HG03280 (cell line): ENCODE measurements at regions not wholly inside any gene's neighbourhood (a gene's known extent, or its start where the extent isn't known, plus 50 kb on each side); places are given as distances from the start of the nearest gene placed in this dataset.

Experiments used
- ATAC-seq: cut with Tn5 transposase; IDR thresholded peaks from one replicate; pipeline ENCODE4 v1.9.1; 2021; ENCODE audit warnings: mild to moderate bottlenecking, moderate library complexity; ENCODE audit not compliant: unreplicated experiment

DNA sequence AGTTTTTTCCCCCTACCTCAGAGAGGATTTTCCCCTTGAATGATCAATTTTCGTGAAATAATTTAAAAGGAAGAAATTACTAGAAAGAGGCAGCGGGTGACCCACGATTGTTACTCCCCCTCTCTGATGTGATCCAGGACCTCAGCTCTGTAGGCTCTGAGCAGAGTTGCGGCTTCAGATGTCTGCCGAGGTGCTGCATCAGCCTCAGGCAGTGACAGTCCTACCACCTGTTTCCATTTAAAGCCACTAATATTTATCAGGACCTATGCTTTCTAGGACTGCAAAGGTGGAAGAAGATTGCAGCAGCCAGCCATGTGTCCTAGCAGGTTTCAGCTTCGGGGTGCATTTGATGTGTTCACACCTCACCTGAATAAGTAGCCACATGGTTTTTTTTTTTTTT lies 294.8 kb upstream of the C2CD4B start:
- ATAC-seq, result no peak

DNA sequence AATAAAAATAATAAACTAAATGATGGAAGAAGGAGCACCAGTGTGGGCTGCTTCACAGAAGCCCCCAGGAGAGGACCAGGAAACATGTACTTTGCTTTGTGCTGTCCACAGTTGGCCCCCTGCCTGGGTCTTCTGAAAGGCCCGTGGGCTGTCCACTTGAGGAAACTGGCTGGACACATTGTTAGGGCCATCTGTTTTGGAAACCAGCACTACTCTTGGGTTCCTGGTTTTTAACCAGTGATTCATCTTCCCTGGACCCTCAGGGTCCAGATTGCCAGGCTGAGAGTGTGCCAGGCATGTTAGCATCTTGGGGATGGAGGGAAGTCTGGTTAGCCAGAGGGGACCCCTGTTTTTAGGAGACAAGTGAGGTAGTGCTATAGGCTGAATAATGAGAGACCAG lies 297.2 kb upstream of the C2CD4B start:
- no peak for ATAC-seq

DNA sequence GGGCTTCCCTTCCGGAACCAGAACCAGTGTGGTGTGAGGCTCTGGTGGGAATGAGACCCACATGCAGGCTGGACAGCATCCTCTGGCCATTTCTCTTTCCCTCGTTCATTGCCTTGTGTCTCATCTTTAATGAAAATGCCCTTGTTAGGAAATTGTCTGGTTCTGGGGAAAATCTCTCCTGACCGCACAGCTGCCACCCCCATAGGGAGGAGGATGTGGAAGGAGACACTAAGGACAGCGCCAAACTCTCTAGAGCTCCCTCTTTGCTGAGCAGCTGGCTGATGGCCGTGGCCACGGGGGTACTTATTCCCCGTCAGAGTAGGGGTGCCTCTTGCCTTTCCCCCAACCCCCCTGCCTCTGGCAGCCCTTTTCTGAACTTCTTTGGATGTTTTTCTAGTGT lies 297.6 kb upstream of the C2CD4B start:
- ATAC-seq, result no peak

DNA sequence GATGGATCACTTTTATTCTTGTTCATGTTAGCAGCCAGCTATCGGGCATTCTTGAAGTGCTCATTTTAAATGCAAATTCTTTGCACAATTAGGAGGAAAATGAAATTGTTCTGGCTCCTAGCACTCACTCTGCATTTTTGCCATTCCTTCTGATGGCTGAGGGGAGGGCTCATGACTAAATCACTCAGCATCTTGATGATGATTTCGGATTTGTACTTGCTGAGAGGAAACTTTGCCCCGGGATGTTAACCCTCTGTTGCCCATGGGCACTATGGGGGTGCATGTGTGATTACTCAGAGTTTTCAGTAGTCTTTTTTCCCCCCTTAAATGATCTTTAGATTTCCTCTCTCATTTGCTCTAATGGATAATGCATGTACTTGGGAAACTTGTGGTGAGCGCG lies 299.6 kb upstream of the C2CD4B start:
- no peak for ATAC-seq

DNA sequence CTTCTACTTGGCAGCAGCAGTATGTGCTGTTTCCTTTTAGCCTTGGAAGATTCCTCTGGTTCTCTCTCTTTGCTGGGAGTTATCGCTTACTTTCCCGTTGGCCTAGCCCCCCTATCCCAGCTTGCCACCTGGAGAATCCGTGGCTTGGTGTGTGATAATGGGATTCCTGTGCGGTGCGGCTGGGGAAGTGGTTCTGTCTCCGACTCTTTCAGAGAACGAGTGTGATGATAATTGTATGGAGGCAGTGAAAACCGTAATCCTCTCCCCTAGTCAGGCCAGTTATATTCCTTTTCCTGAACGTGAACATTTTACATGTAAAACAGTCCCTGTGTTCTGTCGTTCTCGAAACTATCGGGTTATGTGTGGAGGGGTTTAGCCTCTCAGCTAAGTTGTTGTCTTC lies 300.1 kb upstream of the C2CD4B start:
- no peak for ATAC-seq

DNA sequence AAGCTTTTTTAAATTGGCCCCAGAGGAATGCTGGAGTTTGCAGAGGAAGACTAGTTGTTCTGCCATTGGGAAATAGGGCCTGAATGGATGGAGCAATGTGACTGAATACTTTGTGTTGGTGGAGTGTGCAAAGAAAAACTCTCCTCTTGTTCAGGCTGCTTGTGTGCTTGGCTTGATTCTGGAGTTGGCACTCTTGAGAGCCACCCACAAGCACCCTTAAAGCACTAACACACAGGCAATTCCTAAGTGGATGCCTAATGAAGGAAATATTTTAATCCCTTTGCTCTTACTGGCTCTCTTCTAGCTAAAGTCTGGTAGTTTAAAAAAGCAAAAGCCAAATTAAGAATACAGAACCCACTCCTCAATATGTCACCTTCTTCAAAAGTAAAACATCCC lies 304.4 kb upstream of the C2CD4B start:
- ATAC-seq, result no peak

DNA sequence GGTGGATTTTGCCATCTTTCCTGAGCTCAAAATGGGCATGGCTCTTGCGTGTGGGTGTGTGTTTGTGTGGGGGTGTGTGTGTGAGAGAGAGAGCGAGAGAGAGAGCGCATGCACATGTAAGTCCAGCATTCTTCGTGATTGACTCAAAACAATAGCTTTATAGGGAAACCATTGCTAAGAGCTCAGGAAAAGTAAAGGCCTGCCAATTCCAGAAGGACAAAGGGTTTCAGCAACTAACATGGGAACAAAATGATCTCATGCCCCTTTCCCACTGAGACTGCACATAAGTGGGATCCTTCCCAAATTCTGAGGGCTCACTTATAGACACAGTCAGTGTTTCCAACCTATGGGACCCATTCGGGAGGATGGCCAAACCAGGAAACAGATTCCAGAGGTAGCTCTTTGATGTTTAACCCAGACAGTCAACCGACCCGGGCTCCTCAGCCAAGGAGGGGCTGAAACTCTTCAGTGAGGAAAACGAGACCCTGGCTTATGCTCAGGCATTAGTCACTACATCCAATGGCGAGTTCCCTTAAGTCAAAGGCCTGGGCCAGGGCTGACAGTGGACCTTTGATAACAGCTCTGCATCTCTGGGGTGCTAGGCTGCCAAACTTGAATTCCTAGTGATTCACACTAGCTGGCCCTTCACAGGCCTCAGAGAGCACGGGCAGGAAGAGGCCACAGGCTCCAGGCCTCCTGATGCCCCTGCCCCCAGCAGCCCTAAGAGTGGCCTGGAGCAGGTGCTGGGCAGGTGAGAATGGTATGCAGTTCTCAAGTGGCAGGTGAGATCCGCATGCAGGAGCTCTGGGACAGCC lies 305.0 kb upstream of the C2CD4B start:
- ATAC-seq, result no peak

DNA sequence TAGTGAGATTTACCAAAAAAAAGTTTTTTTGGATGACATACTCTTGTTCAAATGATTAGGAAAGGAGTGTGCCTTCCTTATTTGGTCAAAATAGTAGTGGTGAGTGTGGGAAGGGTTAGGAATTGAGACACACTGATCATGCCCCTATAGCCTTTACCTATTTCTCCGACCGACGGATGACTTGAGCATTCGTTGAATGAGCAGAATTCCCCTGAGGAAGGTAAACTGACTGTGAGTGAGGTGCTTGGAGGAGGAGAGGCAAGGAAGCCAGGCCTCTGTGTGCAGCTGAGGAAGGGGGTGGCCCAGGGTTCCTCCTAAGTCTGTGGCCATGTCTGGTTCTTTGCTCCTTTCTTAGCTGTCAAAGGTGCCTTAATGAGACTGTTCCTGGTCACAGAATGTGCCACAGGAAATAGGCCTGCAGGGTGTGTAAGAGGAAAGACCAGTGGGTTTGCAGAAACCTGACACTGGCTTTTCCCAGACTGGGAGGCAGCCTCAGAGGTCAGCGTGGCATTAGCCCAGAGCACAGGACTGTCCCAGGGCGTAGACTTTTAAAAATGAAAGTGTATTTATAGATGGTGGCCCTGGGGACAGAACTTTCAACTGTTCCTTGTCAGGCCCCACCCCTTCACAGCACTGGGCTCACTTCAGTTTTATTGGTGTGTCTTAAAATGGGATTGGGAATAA lies 307.7 kb upstream of the C2CD4B start:
- no peak for ATAC-seq

DNA sequence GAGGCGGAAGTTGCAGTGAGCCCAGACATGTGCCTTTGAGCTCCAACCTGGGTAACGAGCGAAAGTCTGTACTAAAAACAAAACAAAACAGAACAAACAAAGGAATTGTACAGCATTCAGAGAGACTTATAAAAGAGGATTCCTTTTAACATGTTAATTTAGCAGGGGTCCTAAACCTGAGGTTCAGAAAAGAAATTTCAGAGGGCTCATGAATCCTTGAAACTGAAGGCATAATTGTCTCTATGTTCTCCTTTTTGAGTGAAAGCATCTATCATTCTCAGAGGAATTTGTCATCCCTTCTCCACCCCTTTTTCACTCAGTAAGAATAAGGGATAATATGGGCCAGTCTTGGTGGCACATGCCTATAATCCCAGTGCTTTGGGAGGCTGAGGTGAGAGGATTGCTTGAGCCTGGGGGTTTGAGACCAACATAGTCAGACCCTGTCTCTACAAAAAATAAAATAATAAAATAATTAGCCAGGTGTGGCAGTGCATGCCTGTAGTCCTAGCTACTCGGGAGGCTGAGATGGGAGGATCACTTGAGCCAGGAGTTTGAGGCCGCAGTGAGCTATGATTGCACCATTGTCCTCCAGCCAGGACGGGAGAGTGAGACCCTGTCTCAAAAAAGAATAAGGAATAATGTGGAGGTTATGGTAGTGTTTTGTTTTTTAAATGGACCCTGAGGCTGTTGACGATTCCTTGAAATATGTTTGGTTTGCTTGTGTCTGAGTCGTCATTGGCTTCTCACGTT lies 309.1 kb upstream of the C2CD4B start:
- ATAC-seq, result no peak

DNA sequence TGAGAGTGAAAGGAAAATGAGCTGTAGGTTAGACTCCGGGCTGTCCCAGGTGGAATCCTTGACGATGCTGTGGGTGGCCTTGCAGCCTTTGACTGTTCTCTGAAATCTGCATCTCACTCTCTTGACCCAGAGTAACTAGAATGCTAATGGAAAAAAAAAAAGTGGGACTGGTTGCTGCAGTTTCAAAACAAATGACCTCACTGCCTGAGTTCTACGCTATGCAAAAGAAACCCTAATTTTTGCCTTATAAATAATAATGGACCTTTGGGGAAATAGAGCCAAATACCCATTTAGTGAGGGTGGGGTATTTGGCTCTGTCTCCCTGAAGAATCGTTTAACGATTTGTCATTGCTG lies 309.7 kb upstream of the C2CD4B start:
- ATAC-seq, result no peak

DNA sequence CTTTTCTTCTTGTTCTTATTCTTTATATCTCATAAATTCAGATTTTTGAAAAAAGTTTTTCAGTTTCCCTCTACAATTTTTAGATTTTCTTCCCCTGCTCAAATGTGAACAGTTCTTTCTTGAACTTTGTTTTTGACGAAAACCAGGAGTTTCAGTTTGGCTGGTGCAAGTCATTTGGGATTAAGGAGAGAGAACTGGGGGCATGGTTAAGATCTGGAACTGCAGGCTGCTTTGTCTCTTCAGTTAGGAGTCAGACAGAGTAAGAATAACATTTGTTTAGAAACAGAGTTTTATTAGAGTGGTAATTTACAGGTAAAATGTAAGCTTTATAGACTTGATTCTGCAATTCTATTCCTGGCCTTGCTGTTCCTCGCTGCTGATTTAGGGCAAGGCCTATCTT lies 310.5 kb upstream of the C2CD4B start:
- ATAC-seq, result no peak

DNA sequence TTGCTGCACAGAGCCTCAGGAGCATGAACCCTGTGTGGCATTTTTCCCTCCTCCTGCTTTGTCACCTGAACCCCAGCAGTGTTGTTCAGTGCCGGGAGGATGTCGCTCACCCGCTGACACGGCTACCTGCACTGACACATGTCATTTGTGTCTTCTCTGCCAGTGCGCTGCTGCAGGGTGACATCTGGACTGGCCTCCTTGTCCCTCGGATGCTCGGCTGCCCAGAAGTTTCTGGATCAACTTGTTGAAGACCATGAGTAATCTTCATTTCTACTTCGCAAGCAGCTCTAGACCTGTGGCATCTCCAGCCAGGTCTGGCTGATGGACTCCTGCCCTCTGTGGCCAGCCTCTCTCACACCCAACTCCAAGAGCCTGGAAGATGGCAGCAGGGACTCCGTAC lies 311.1 kb upstream of the C2CD4B start:
- no peak for ATAC-seq

DNA sequence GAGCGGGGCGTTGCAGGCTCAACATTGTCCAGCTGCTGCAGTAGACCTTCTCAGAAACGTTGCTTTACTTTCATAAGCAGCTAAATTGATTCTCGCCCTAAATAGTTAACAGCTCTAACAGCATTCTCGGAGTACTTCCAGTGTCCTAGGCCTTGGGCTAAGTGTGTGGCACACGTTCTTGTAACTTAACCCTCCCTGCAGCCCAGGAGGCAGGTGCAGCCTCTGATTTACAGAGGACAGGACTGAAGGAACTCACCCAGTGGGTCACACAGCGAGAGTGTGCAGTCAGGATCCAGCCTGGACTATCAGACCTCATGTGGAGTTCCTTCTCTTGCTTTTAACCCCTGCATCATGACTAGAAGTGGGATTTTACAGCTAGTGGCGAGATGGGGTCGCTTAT lies 312.8 kb upstream of the C2CD4B start:
- no peak for ATAC-seq

DNA sequence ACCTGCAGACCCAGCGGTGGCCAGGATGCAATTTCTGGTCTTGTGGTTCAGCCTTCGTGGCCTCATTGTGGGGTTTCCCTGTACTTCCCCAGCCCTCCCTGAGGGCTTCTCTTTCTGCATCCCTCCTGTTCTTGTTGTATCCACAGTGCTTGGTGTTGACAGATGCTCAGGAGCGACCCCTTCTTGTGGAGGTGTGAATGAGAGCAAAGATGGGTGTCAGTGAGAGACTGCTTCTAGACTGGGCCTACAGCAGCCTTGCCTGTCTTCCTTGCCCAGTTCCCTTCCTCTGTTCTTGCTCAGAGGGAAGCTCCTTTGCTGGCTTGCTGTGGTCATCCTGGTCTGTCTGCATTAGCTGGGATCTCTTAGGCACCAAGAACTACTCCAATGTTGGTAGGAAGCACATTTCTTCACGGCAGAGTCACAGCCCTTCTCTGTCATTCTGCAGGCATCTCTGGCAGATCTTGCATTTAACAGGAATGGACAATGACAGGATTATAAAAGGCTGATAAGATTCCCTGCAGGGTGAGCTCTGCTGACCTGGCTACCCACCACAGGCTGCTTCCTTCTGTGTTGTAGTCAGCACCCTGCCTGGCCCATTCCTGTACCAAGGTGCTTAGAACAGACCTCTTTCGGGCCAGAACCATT lies 317.8 kb upstream of the C2CD4B start:
- ATAC-seq, result no peak

DNA sequence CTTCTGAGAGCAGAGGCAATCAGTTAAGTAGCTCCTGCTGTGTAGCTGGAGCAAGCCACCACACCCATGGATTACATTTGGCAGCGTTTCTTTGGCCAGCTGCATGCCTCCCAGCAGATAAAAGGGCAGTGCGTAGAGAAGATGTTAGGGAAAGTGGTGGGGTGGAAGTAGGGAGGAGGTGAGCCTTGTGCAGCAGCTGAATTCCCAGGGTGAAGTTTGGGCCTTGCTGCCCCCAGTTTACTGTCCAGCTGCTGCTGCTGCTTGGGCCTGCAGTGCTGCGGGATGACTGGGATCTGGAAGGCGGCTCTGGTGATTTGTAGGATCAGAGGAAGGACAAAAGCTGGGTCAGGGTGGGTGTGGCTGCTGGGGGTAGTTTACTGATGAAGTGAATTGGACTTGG lies 318.7 kb upstream of the C2CD4B start:
- no peak for ATAC-seq

DNA sequence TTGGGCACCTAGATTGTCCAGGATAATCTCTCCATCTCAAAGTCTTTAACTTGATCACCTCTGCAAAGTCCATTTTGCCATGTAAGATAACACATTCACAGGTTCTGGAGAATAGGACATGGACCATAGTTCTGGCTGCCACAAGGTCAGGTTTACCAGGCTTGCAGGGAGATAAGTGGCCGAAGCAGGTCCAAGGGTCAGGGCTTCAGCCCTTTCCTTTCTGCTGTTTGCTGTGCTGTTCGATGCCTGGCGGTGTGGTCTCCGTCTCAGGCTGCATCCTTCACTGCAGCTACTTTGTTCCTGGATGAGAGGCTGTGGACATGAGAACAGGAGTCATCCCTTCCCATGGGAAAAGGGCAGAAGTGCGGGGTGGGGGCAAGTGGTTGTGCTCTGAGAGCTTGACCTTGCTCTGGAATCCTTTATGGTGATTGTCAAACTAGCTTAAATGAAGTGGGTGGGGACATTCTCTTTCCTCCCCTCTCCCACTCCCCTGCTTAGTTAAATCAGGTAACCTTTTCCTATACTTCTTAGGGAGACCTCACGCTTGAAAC lies 320.2 kb upstream of the C2CD4B start:
- no peak for ATAC-seq

DNA sequence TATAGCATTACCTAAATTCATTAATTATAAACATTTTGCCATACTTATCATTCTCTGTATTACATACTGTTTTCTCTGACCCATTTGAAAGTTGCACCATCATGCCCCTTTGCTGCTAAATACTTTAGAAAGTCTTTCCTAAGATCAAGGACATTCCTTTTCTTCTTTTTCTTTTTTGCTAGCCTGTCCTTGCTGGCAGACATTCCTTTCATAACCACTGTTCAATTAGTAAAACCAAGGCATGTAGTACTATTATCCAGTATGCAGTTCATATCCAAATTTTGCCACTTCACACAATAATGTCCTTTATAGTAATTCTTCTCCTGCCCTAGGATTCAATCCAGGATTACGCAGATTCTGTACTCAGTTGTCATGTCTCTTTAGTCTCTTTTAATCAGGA lies 321.0 kb upstream of the C2CD4B start:
- no peak for ATAC-seq

DNA sequence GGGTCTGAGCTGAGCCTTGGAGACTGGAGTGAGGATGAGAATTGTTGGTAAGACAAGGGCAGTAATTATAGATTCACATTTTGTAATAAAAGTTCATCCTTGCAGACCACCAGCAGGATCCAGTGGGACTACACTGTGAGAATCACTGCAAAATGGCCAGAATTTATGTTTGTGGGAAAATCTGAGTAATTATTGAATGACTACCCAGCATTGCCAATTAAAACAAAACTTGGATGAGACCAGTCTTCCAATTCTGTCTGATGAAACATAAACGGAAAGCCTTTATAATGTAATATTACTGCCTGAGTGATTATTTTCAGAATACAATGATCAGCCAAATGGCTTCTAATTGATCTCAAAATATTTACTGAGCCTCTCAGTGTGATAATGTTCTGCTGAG lies 323.3 kb upstream of the C2CD4B start:
- no peak for ATAC-seq

DNA sequence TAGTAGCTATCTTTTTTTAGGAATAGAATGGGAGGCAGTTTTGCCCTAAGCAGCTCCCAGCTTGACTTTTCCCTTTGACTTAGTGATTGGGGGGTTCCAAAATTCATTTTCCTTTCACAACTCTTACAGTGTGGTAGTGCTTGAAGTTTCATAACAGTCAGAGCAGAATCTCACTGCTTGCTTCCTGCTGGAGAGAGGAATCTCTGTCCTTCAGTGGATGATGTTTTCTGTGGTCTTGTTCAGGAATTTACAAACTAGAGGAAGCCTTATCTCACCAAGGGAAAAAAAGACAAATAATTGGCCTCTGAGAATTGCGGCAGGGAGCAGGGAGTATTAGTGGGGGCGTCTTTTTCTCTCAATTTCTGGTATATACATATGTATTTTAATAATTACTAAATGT lies 326.6 kb upstream of the C2CD4B start:
- ATAC-seq, result no peak

DNA sequence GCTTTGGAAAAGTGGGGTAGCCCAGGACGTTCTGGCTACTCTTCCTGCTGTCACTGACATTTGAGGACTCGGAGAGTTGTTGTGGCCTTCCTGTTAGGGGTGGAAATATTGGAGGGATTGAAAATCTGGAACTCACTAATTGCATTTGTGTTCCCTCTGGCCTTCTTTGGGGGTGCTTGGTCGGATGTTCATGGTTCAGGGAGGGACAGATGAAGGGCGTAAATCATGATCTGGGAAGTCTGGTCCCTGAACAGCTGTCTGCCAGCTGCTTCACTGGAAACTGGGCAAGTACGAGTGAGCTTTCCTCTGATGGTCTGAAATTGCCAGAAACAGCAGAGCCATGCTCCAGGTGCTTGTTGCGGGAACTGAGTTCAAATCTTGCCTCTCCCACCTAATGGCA lies 327.8 kb upstream of the C2CD4B start:
- ATAC-seq, result no peak

DNA sequence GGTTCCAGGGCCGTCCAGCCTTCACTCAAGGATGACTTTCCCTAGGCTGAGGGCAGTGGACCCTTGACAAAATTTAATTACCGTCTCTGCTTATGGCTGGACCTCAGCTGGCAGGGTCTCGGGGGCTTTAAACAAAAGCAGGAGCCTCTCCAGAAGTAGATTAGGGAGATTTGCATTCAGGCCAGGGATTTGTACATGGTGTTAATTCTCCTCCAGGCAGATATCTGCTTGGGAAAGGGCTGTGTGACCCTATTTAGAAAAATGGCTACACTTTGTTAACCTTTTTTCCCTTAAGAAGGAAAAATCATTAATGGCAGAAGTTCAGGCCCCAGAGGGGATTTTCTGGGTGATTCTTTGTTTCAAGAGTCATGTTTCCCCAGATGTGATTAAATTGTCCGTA lies 329.1 kb upstream of the C2CD4B start:
- ATAC-seq, result no peak
